ENCODE measurements at regions not wholly inside any gene's neighbourhood (a gene's known extent, or its start where the extent isn't known, plus 50 kb on each side); places are given as distances from the start of the nearest gene placed in this dataset.

- Histone ChIP-seq H3K27ac (ENCODE audit: low read depth in 2 of 2, low read length in 2 of 2) (no peak overlapping the region), H3K9ac (ENCODE audit: low read depth in 1 of 2, low read length in 2 of 2) (no peak overlapping the region), H3K9me3 (ENCODE audit: control insufficient read depth in 2 of 2, low read length in 2 of 2) (no peaks in the 10 kb centered on the region), H3K27me3 (ENCODE audit: control insufficient read depth in 2 of 2, insufficient read depth in 2 of 2, low read length in 2 of 2) (no peaks in the 10 kb centered on the region), H3K36me3 (ENCODE audit: control insufficient read depth in 2 of 2, insufficient read depth in 2 of 2, low read length in 2 of 2) (no peaks in the 10 kb centered on the region), H3K4me1 (ENCODE audit: control insufficient read depth in 2 of 2, insufficient read depth in 2 of 2, low read length in 2 of 2) (no peaks in the 10 kb centered on the region), H3K4me3 (ENCODE audit: low read length in 2 of 2) (no peak overlapping the region)
Measured at GRCh38 chr2:113838744-113839444, 51.0 kb upstream of the ACTR3 start.

- H3K4me1 ChIP-seq (ENCODE audit: control insufficient read depth in 2 of 2, insufficient read depth in 2 of 2, low read length in 2 of 2): no peaks in the 10 kb centered on the region
- H3K27ac ChIP-seq (ENCODE audit: low read depth in 2 of 2, low read length in 2 of 2): no peak overlapping the region
- H3K36me3 ChIP-seq (ENCODE audit: control insufficient read depth in 2 of 2, insufficient read depth in 2 of 2, low read length in 2 of 2): no peaks in the 10 kb centered on the region
- no peaks in the 10 kb centered on the region for H3K9me3 ChIP-seq (ENCODE audit: control insufficient read depth in 2 of 2, low read length in 2 of 2)
- no peaks in the 10 kb centered on the region for H3K27me3 ChIP-seq (ENCODE audit: control insufficient read depth in 2 of 2, insufficient read depth in 2 of 2, low read length in 2 of 2)
- no peak overlapping the region for H3K4me3 ChIP-seq (ENCODE audit: low read length in 2 of 2)
- H3K9ac ChIP-seq (ENCODE audit: low read depth in 1 of 2, low read length in 2 of 2): no peak overlapping the region
Measured at GRCh38 chr2:113838277-113838676, 51.6 kb upstream of the ACTR3 start.

- Histone ChIP-seq H3K9ac (ENCODE audit: low read depth in 1 of 2, low read length in 2 of 2) (no peak overlapping the region), H3K9me3 (ENCODE audit: control insufficient read depth in 2 of 2, low read length in 2 of 2) (no peaks in the 10 kb centered on the region), H3K36me3 (ENCODE audit: control insufficient read depth in 2 of 2, insufficient read depth in 2 of 2, low read length in 2 of 2) (no peaks in the 10 kb centered on the region), H3K27me3 (ENCODE audit: control insufficient read depth in 2 of 2, insufficient read depth in 2 of 2, low read length in 2 of 2) (no peaks in the 10 kb centered on the region), H3K27ac (ENCODE audit: low read depth in 2 of 2, low read length in 2 of 2) (no peak overlapping the region), H3K4me1 (ENCODE audit: control insufficient read depth in 2 of 2, insufficient read depth in 2 of 2, low read length in 2 of 2) (peaks cover 0 to 6% of the 10 kb centered on the region in 2 donors), H3K4me3 (ENCODE audit: low read length in 2 of 2) (no peak overlapping the region)
Measured at GRCh38 chr2:113834051-113834730, 55.7 kb upstream of the ACTR3 start.

- Histone ChIP-seq H3K4me3 (ENCODE audit: low read length in 2 of 2) (no peak overlapping the region), H3K4me1 (ENCODE audit: control insufficient read depth in 2 of 2, insufficient read depth in 2 of 2, low read length in 2 of 2) (peaks cover 0 to 6% of the 10 kb centered on the region in 2 donors), H3K9me3 (ENCODE audit: control insufficient read depth in 2 of 2, low read length in 2 of 2) (no peaks in the 10 kb centered on the region), H3K9ac (ENCODE audit: low read depth in 1 of 2, low read length in 2 of 2) (no peak overlapping the region), H3K27me3 (ENCODE audit: control insufficient read depth in 2 of 2, insufficient read depth in 2 of 2, low read length in 2 of 2) (no peaks in the 10 kb centered on the region), H3K36me3 (ENCODE audit: control insufficient read depth in 2 of 2, insufficient read depth in 2 of 2, low read length in 2 of 2) (no peaks in the 10 kb centered on the region), H3K27ac (ENCODE audit: low read depth in 2 of 2, low read length in 2 of 2) (no peak overlapping the region)
Measured at GRCh38 chr2:113832795-113833290, 57.0 kb upstream of the ACTR3 start.

- no peaks in the 10 kb centered on the region for H3K9me3 ChIP-seq (ENCODE audit: control insufficient read depth in 2 of 2, low read length in 2 of 2)
- H3K36me3 ChIP-seq (ENCODE audit: control insufficient read depth in 2 of 2, insufficient read depth in 2 of 2, low read length in 2 of 2): no peaks in the 10 kb centered on the region
- H3K4me1 ChIP-seq (ENCODE audit: control insufficient read depth in 2 of 2, insufficient read depth in 2 of 2, low read length in 2 of 2): peaks cover 0 to 6% of the 10 kb centered on the region in 2 donors
- no peak overlapping the region for H3K9ac ChIP-seq (ENCODE audit: low read depth in 1 of 2, low read length in 2 of 2)
- no peak overlapping the region for H3K4me3 ChIP-seq (ENCODE audit: low read length in 2 of 2)
- no peak overlapping the region for H3K27ac ChIP-seq (ENCODE audit: low read depth in 2 of 2, low read length in 2 of 2)
- H3K27me3 ChIP-seq (ENCODE audit: control insufficient read depth in 2 of 2, insufficient read depth in 2 of 2, low read length in 2 of 2): no peaks in the 10 kb centered on the region
Measured at GRCh38 chr2:113831161-113831560, 58.7 kb upstream of the ACTR3 start.

- Histone ChIP-seq H3K4me1 (ENCODE audit: control insufficient read depth in 2 of 2, insufficient read depth in 2 of 2, low read length in 2 of 2) (peaks cover 0 to 6% of the 10 kb centered on the region in 2 donors), H3K9me3 (ENCODE audit: control insufficient read depth in 2 of 2, low read length in 2 of 2) (no peaks in the 10 kb centered on the region), H3K27ac (ENCODE audit: low read depth in 2 of 2, low read length in 2 of 2) (no peak overlapping the region), H3K27me3 (ENCODE audit: control insufficient read depth in 2 of 2, insufficient read depth in 2 of 2, low read length in 2 of 2) (no peaks in the 10 kb centered on the region), H3K4me3 (ENCODE audit: low read length in 2 of 2) (no peak overlapping the region), H3K36me3 (ENCODE audit: control insufficient read depth in 2 of 2, insufficient read depth in 2 of 2, low read length in 2 of 2) (no peaks in the 10 kb centered on the region), H3K9ac (ENCODE audit: low read depth in 1 of 2, low read length in 2 of 2) (no peak overlapping the region)
Measured at GRCh38 chr2:113829761-113830160, 60.1 kb upstream of the ACTR3 start.

- Histone ChIP-seq H3K27me3 (ENCODE audit: control insufficient read depth in 2 of 2, insufficient read depth in 2 of 2, low read length in 2 of 2) (no peaks in the 10 kb centered on the region), H3K36me3 (ENCODE audit: control insufficient read depth in 2 of 2, insufficient read depth in 2 of 2, low read length in 2 of 2) (no peaks in the 10 kb centered on the region), H3K9ac (ENCODE audit: low read depth in 1 of 2, low read length in 2 of 2) (no peak overlapping the region), H3K27ac (ENCODE audit: low read depth in 2 of 2, low read length in 2 of 2) (no peak overlapping the region), H3K4me3 (ENCODE audit: low read length in 2 of 2) (no peak overlapping the region), H3K4me1 (ENCODE audit: control insufficient read depth in 2 of 2, insufficient read depth in 2 of 2, low read length in 2 of 2) (peaks cover 0 to 6% of the 10 kb centered on the region in 2 donors), H3K9me3 (ENCODE audit: control insufficient read depth in 2 of 2, low read length in 2 of 2) (no peaks in the 10 kb centered on the region)
Measured at GRCh38 chr2:113829270-113829669, 60.6 kb upstream of the ACTR3 start.

GRCh38 chr2:113828049-113828742 is 61.7 kb upstream of the ACTR3 start:
- H3K36me3 ChIP-seq (ENCODE audit: control insufficient read depth in 2 of 2, insufficient read depth in 2 of 2, low read length in 2 of 2): no peaks in the 10 kb centered on the region
- H3K27ac ChIP-seq (ENCODE audit: low read depth in 2 of 2, low read length in 2 of 2): no peak overlapping the region
- no peak overlapping the region for H3K4me3 ChIP-seq (ENCODE audit: low read length in 2 of 2)
- peaks cover 0 to 6% of the 10 kb centered on the region in 2 donors for H3K4me1 ChIP-seq (ENCODE audit: control insufficient read depth in 2 of 2, insufficient read depth in 2 of 2, low read length in 2 of 2)
- H3K27me3 ChIP-seq (ENCODE audit: control insufficient read depth in 2 of 2, insufficient read depth in 2 of 2, low read length in 2 of 2): no peaks in the 10 kb centered on the region
- H3K9me3 ChIP-seq (ENCODE audit: control insufficient read depth in 2 of 2, low read length in 2 of 2): no peaks in the 10 kb centered on the region
- no peak overlapping the region for H3K9ac ChIP-seq (ENCODE audit: low read depth in 1 of 2, low read length in 2 of 2)

- Histone ChIP-seq H3K9ac (ENCODE audit: low read depth in 1 of 2, low read length in 2 of 2) (no peak overlapping the region), H3K36me3 (ENCODE audit: control insufficient read depth in 2 of 2, insufficient read depth in 2 of 2, low read length in 2 of 2) (no peaks in the 10 kb centered on the region), H3K27me3 (ENCODE audit: control insufficient read depth in 2 of 2, insufficient read depth in 2 of 2, low read length in 2 of 2) (no peaks in the 10 kb centered on the region), H3K9me3 (ENCODE audit: control insufficient read depth in 2 of 2, low read length in 2 of 2) (no peaks in the 10 kb centered on the region), H3K4me1 (ENCODE audit: control insufficient read depth in 2 of 2, insufficient read depth in 2 of 2, low read length in 2 of 2) (peaks cover 0 to 6% of the 10 kb centered on the region in 2 donors), H3K4me3 (ENCODE audit: low read length in 2 of 2) (no peak overlapping the region), H3K27ac (ENCODE audit: low read depth in 2 of 2, low read length in 2 of 2) (no peak overlapping the region)
Measured at GRCh38 chr2:113827426-113827825, 62.5 kb upstream of the ACTR3 start.

Data from mucosa of rectum (tissue), 2 donors.